ENCODE measurements at regions not wholly inside any gene's neighbourhood (a gene's known extent, or its start where the extent isn't known, plus 50 kb on each side); places are given as distances from the start of the nearest gene placed in this dataset.
"Not testable (repeated sequence)": the region's sequence is repeated elsewhere in the genome, so short reads cannot be mapped to it uniquely, and the experiment has no call there.

GRCh38 chr6:3921663-3922062, 72.5 kb downstream of the FAM50B start:
- DNase-seq (ENCODE audit: low read depth), result no peak

GRCh38 chr6:3922619-3923018, 73.4 kb downstream of the FAM50B start:
- not testable (repeated sequence) for DNase-seq (ENCODE audit: low read depth)

GRCh38 chr6:3925223-3926149, 76.3 kb downstream of the FAM50B start:
- not testable (repeated sequence) for DNase-seq (ENCODE audit: low read depth)

DNA sequence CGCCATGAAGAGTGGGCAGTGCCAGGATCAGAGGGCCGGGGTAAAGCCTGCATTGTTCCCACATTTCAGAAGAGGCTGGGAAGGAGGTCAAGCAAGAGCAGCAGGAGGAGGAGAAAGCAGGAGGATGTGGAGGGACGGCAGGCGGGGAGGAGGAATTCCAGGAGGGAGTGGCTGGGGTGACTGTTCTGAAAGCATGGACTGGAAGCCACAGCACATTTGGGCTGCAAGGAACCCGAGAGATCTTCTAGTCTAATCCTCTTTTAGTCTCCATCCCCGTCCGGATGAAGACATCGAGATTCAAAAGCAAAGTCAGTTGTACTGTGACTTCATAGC, 76.9 kb downstream of the FAM50B start:
- DNase-seq (ENCODE audit: low read depth), result no peak

GRCh38 chr6:3928111-3928510, 78.9 kb downstream of the FAM50B start:
- DNase-seq (ENCODE audit: low read depth), result no peak

GRCh38 chr6:3929281-3929798, 80.2 kb downstream of the FAM50B start:
- peak; percentile 66 for DNase-seq (ENCODE audit: low read depth)

DNA sequence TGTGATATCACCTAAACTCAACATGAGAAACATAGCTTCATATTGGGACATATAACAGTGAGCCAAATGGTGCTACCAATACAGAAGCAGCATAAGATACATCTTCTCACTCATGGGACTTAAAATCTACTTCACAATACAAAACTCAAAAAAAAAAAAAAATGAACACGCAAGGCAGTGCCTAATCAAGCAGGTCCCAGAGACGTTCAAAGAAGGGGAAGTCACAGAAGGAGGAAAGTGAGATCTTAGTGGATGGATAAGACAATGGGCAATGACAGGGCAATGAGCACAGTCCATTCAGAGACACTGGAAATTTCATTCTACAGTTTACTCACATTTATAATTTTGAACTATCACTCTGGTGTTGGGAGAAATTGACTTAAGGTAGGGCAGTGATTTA, 88.3 kb downstream of the FAM50B start:
- DNase-seq (ENCODE audit: low read depth), result no peak

GRCh38 chr6:3938715-3939367, 89.7 kb downstream of the FAM50B start:
- no peak for DNase-seq (ENCODE audit: low read depth)

GRCh38 chr6:3939368-3939958, 90.3 kb downstream of the FAM50B start:
- no peak for DNase-seq (ENCODE audit: low read depth)

DNA sequence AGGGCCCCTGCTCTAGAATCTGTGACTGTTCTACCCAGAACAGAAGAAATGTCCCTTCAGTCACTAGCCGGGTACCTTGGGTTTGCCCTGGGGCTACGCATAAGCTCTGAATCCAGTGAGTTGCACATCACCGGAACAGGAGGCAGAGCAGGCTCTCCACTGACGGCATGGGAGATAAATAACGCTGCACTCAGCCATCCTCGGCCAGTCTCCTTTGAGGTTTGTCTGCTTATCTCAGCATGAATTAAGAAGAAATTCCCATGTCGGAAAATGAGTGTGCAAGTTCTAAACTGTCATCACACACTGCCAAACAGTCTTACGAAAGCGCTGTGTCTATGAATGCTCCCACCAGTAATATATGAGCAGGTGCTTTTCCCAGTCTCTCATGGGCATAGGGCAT, 90.8 kb downstream of the FAM50B start:
- DNase-seq (ENCODE audit: low read depth), result peak; percentile 99

GRCh38 chr6:3940703-3941102, 91.5 kb downstream of the FAM50B start:
- DNase-seq (ENCODE audit: low read depth), result no peak

DNA sequence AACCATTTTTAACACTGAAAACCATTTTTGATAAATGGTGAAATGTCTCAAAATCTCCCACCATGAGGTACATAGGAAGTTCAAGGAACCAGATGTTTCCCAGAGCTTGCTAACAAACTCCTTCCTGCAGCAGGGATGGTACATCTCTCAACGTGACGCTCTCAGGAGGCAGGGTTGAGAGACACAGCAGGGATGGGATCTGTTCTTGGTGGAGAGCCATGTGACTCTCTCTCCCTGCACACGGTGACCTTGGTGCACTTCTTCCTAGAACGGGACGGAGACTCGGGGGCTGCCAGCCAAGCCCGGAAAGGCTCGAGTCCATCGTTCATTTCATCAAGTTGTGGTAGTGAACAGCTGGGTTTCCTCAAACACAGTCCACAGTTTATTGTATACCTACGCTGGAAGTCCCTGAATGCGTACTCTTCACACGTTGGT, 94.2 kb downstream of the FAM50B start:
- no peak for DNase-seq (ENCODE audit: low read depth)

DNA sequence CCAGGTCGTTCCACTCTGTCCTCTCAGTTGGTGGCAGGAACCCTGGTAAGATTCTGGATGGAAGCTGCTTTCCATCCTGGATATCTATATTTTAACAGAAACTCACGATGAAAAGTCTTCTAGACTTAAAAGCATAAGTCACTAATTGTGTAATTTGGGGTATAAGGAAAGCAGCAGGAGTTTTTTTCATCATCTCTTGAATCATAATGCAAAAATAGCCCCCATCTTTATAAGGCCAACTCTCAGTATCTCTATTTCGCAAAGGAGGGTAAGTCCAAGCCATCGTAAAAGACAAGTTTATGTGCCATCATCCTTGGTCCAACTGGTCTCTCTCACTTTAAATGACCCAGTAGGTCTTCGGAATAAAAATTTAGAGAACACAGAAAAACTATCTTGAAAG, 95.1 kb downstream of the FAM50B start:
- DNase-seq (ENCODE audit: low read depth), result no peak

DNA sequence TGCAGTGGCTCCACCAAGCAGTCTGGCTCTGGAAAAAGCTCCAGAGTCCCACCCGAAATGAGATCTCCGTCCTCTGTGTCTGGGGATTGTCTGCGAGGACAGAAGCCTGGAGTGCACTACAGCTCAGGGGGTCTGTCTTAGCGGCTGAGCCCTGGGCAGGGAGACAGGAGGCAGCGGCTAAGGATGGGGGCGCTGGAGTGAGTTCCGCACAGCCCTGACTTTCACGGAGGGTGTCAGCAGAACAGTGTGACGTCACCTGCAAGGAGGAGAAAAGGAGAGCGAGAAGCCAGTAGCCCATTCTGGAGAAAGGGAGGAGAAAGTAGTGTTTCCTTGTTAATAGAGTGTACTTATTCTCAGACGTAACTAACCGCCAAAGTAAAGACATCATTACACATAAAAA, 97.6 kb downstream of the FAM50B start:
- no peak for DNase-seq (ENCODE audit: low read depth)

- peak; percentile 33 for DNase-seq (ENCODE audit: low read depth)
These were observed 99.7 kb downstream of the FAM50B start for GRCh38 chr6:3948866-3949265.

DNA sequence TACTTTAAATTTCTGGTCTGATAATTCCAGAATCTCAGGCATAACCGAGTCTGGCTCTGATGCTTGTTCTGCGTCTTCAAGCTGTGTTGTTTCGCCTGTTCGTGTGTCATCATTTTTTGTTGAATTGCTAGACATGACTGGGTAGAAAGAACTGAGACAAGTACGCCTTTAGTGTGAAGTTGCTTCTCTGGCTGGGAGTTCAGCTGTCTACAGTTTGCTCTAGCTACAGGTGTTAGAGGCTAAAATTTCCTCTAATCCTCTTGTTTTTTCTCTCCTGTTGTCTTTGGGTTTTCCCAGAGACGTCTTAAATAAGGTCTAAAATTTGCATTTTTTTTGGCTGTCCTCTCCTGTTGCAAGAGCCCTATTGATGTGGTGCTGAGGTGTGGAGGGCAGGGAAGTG, 100.3 kb downstream of the FAM50B start:
- DNase-seq (ENCODE audit: low read depth), result no peak

DNA sequence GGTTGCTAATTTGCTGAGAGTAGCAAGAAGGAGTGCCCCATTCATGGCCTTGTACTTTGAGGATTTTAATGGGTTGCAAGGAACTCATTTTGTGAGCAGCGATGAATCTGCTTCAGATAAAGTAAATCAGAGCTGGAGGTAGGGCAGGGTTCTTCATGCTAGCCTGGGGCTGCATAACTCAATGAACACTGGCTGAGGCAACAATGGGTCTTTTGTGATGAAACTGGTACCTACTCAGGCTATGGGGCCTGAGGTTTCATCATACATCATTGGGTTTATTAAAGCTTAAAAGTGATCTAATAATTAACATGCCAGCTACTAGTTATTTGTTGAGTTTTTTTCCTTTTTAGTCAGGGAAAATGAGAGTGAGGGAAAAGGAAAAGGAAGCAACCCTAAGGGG, 106.9 kb downstream of the FAM50B start:
- no peak for DNase-seq (ENCODE audit: low read depth)

DNA sequence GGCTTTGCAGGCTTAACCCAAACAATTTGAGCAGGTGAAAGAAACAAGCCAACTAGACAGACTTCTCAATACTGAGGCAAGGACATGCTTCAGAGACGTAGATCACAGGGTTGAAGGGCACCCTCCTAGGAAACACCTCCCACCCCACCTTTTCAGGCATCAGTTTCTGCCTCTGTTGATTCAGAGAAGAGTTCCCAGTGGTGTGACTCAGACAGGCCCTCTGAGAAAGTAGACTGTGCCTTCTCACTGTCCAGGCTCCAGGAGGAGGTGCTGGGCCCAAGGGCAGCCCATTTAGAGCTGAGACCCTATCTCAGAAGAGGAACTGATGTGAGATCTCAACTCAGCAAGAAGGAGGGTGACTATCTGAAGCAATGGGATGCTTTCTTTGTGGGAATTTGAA, 108.1 kb downstream of the FAM50B start:
- DNase-seq (ENCODE audit: low read depth), result no peak

- no peak for DNase-seq (ENCODE audit: low read depth)
These were observed 109.1 kb downstream of the FAM50B start for GRCh38 chr6:3958255-3958654.

DNA sequence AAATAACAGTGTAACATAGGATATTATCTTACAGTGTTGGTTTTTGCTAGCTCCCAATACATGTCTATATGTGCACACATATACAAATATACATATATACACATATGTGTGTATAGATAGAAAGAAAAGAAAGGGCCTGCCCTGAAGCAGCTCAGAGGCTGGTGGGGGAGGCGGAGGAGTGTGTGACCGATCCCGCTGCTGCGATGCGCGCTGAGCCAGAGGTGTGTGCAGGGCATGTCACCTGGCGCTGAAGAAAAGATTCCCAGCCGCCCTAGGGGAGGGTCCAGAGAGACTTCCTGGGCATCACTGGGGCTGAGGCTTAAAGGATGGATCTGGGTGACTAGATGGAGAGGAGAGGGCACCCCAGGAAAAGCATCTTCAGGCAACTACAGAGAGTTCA, 110.2 kb downstream of the FAM50B start:
- DNase-seq (ENCODE audit: low read depth), result no peak

DNA sequence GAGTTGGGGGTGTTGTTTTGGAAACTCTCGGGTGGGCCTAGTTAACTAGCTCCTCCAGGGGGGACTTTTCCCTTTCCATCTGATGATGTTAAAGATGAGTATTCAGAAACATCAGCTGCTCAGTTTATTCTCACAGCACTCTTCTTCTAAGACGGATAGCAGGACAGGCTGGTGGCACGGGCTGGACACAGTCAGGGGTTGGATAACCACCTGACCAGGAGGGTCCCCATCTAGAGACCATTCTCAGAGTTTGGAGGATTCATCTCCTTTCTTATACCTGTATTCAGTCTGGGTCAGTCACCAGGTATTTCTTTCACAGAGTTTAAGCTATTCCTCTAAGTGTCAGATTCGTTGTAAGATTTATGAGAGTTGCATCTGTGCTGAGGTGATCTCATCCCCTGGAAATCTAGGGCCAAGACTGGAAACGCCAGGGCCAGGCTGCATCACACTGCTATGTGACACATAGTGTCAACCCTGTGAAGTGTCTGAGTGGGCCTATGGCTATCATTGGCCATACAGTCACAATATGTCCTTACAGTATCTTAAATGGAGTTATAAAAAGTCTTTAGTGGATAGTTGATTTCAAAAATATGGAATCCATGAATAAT, 111.7 kb downstream of the FAM50B start:
- DNase-seq (ENCODE audit: low read depth), result no peak

- no peak for DNase-seq (ENCODE audit: low read depth)
These were observed 112.5 kb downstream of the FAM50B start for GRCh38 chr6:3961581-3962215.
